Mucosa of rectum (tissue), 2 donors: ENCODE measurements at regions not wholly inside any gene's neighbourhood (a gene's known extent, or its start where the extent isn't known, plus 50 kb on each side); places are given as distances from the start of the nearest gene placed in this dataset.

ENCODE experiments used
- H3K27ac ChIP-seq, 2 donors: one replicate each; pipeline ENCODE4 v1.7.0; 2013; ENCODE audit warnings: inconsistent platforms in 2 of 2, low read depth in 2 of 2, low read length in 2 of 2
- H3K27me3 ChIP-seq, 2 donors: one replicate each; pipeline ENCODE4 v1.7.0; 2013; ENCODE audit warnings: low read length in 2 of 2; ENCODE audit not compliant: control insufficient read depth in 2 of 2, insufficient read depth in 2 of 2
- H3K36me3 ChIP-seq, 2 donors: one replicate each; pipeline ENCODE4 v1.7.0; 2013; ENCODE audit warnings: low read length in 2 of 2; ENCODE audit not compliant: control insufficient read depth in 2 of 2, insufficient read depth in 2 of 2
- H3K4me1 ChIP-seq, 2 donors: one replicate each; pipeline ENCODE4 v1.7.0; 2013; ENCODE audit warnings: low read length in 2 of 2, mild to moderate bottlenecking in 1 of 2; ENCODE audit not compliant: control insufficient read depth in 2 of 2, insufficient read depth in 2 of 2
- H3K4me3 ChIP-seq, 2 donors: one replicate each; pipeline ENCODE4 v1.7.0; 2013; ENCODE audit warnings: low read length in 2 of 2
- H3K9ac ChIP-seq, 2 donors: one replicate each; pipeline ENCODE4 v1.7.0; 2013; ENCODE audit warnings: low read length in 2 of 2, low read depth in 1 of 2, mild to moderate bottlenecking in 1 of 2
- H3K9me3 ChIP-seq, 2 donors: one replicate each; pipeline ENCODE4 v1.7.0; 2013; ENCODE audit warnings: low read length in 2 of 2; ENCODE audit not compliant: control insufficient read depth in 2 of 2
- donor health status: healthy.
- donor health status: Normal muscosa, but diverticular disease.

DNA sequence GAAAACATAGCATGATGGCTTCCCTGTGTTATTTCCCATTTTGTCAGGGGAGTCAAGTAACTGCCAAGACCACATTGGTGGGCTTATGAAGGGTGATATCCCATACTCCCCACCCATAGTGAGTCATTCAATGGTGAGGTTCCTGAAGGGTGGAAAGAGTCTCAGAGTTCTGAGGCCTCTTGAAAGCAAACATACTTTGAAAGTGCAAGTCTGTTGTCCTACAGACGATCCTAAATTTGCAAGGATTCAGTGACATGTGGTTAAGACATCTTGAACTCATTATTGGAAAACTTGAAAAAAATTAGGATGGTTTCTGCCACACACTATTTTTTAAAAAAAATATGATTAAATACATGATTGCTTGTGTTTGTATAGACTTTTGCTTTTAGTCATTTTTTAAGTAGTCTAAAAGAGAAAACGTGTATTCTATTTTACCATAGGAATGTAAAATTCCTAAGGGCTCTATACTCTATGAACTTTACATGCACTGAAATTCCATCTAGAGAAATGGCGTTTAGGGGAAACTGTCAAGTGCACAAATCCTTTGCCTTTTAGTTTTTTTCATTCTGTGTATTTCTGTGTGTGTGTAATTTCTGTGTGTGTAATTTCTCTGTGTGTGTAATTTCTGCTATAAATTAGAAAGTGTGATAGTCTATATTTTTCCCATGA lies 225.5 kb upstream of the ADAMTS5 start:
- Histone ChIP-seq H3K4me1 (no peaks in the 10 kb centered on the region), H3K27ac (no peak overlapping the region), H3K9me3 (no peaks in the 10 kb centered on the region), H3K4me3 (no peak overlapping the region), H3K36me3 (no peaks in the 10 kb centered on the region), H3K9ac (no peak overlapping the region), H3K27me3 (no peaks in the 10 kb centered on the region)

DNA sequence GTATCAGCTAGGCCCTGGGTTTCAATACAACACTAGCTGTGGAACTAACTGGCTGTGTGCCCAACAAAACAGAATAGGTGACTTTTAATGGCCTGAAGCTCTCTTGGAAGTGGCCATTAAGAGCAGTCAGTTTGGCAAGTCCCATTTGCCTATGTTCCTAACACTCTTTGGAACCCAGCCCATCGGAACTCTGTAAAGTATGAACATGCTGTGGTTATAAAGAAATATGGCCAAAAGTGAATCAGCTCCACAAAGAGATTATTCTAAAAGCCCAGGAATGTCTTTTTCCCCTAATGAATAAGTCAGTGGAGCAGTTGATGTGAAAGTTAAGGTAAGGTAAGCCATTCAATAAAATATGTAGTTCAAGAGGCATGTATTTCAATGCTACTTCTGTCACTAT lies 223.7 kb upstream of the ADAMTS5 start:
- H3K36me3 ChIP-seq, result no peaks in the 10 kb centered on the region
- no peaks in the 10 kb centered on the region for H3K27me3 ChIP-seq
- H3K4me3 ChIP-seq, result no peak overlapping the region
- H3K4me1 ChIP-seq, result no peaks in the 10 kb centered on the region
- H3K9me3 ChIP-seq, result no peaks in the 10 kb centered on the region
- H3K9ac ChIP-seq, result no peak overlapping the region
- no peak overlapping the region for H3K27ac ChIP-seq

GRCh38 chr21:27189870-27190269 lies 223.0 kb upstream of the ADAMTS5 start:
- no peak overlapping the region for H3K9ac ChIP-seq
- H3K27me3 ChIP-seq, result no peaks in the 10 kb centered on the region
- H3K4me1 ChIP-seq, result no peaks in the 10 kb centered on the region
- no peak overlapping the region for H3K4me3 ChIP-seq
- H3K27ac ChIP-seq, result no peak overlapping the region
- H3K9me3 ChIP-seq, result no peaks in the 10 kb centered on the region
- no peaks in the 10 kb centered on the region for H3K36me3 ChIP-seq

- Histone ChIP-seq H3K4me3 (no peak overlapping the region), H3K9me3 (no peaks in the 10 kb centered on the region), H3K36me3 (no peaks in the 10 kb centered on the region), H3K9ac (no peak overlapping the region), H3K4me1 (no peaks in the 10 kb centered on the region), H3K27me3 (no peaks in the 10 kb centered on the region), H3K27ac (no peak overlapping the region)
Measured at GRCh38 chr21:27173053-27173452, 206.2 kb upstream of the ADAMTS5 start.

- H3K4me1 ChIP-seq, result no peaks in the 10 kb centered on the region
- H3K9ac ChIP-seq, result no peak overlapping the region
- no peaks in the 10 kb centered on the region for H3K36me3 ChIP-seq
- H3K27me3 ChIP-seq, result no peaks in the 10 kb centered on the region
- no peak overlapping the region for H3K4me3 ChIP-seq
- no peak overlapping the region for H3K27ac ChIP-seq
- H3K9me3 ChIP-seq, result no peaks in the 10 kb centered on the region
Measured at GRCh38 chr21:27171707-27172106, 204.8 kb upstream of the ADAMTS5 start.

GRCh38 chr21:27168084-27168483 lies 201.2 kb upstream of the ADAMTS5 start:
- H3K36me3 ChIP-seq, result no peaks in the 10 kb centered on the region
- no peak overlapping the region for H3K27ac ChIP-seq
- no peaks in the 10 kb centered on the region for H3K27me3 ChIP-seq
- no peak overlapping the region for H3K9ac ChIP-seq
- H3K4me3 ChIP-seq, result no peak overlapping the region
- H3K9me3 ChIP-seq, result no peaks in the 10 kb centered on the region
- H3K4me1 ChIP-seq, result no peaks in the 10 kb centered on the region

DNA sequence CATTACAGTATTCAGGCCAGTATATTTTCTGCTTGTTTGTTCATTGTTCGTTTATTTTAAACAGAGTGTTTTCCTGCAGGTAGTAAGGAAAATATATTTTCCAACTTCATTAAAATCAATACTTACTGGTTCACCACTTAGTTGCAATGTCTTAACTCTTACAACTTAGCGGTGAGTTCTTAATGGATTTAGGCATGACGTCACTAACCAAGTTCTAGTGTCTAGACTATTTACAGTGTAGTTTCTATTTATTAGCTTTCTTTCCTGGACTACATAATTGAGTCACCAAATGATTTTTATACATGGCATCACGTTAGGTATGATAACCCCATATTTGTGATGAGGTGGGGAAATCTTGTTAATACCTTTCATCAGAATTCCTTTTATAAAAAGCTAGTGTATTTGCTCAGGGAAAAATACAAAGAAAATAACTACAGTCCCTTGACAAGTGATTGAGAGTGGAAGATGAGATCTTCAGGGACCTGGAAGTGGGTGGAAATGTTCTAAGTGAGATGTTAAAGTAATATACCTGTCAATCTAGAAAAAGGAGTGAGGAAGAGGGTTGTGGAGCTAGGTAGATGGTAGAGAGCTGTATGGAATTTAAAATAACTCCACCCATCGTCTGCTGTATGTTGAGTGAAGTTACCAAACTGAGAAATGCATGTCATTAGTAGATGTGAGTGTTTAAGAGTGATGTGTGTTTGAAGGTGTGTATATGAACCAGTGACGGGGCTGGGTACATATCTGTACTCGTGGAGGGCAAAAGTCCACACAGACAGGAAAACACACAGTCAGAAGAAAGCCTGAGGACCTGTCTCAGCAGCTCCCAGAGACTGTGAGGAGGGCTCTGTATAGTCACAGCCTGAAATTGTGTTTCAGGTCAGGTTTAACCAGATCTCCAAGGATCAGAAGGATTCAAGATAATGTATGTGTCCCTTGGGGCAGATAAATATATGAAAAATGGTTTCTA lies 197.6 kb upstream of the ADAMTS5 start:
- no peaks in the 10 kb centered on the region for H3K9me3 ChIP-seq
- H3K4me1 ChIP-seq, result no peaks in the 10 kb centered on the region
- H3K27ac ChIP-seq, result no peak overlapping the region
- no peak overlapping the region for H3K4me3 ChIP-seq
- H3K27me3 ChIP-seq, result no peaks in the 10 kb centered on the region
- no peak overlapping the region for H3K9ac ChIP-seq
- no peaks in the 10 kb centered on the region for H3K36me3 ChIP-seq

DNA sequence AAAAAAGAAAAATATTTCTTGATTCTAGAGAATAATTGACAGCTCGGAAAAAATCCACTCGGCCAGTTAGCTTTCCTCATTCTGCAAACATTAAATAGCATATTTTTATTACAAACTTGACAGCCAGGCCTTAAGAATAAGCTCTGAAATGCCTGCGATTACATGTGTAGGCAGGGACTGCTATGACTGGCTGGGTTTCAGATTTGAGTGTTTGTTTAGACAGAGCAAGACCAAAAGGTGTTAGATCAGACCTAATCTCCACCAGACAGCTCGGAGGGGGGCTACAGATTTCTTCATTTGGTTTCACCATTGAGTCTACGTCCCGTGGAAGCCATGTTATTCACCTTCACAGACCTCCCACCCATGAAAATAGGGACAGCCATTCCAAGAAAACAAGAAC lies 192.1 kb upstream of the ADAMTS5 start:
- Histone ChIP-seq H3K36me3 (no peaks in the 10 kb centered on the region), H3K9ac (no peak overlapping the region), H3K4me1 (no peaks in the 10 kb centered on the region), H3K9me3 (no peaks in the 10 kb centered on the region), H3K4me3 (no peak overlapping the region), H3K27ac (no peak overlapping the region), H3K27me3 (no peaks in the 10 kb centered on the region)

- H3K27me3 ChIP-seq, result no peaks in the 10 kb centered on the region
- no peak overlapping the region for H3K9ac ChIP-seq
- no peaks in the 10 kb centered on the region for H3K36me3 ChIP-seq
- no peak overlapping the region for H3K4me3 ChIP-seq
- H3K4me1 ChIP-seq, result no peaks in the 10 kb centered on the region
- H3K27ac ChIP-seq, result no peak overlapping the region
- no peaks in the 10 kb centered on the region for H3K9me3 ChIP-seq
Measured at GRCh38 chr21:27157097-27157496, 190.2 kb upstream of the ADAMTS5 start.

- Histone ChIP-seq H3K27ac (no peak overlapping the region), H3K4me1 (no peaks in the 10 kb centered on the region), H3K4me3 (no peak overlapping the region), H3K9me3 (no peaks in the 10 kb centered on the region), H3K9ac (no peak overlapping the region), H3K27me3 (no peaks in the 10 kb centered on the region), H3K36me3 (no peaks in the 10 kb centered on the region)
Measured at GRCh38 chr21:27156666-27157065, 189.8 kb upstream of the ADAMTS5 start.
